ENCODE measurements at regions not wholly inside any gene's neighbourhood (a gene's known extent, or its start where the extent isn't known, plus 50 kb on each side); places are given as distances from the start of the nearest gene placed in this dataset.

- H3K27me3 ChIP-seq (ENCODE audit: control insufficient read depth in 1 of 2, insufficient read depth in 2 of 2, low read length in 2 of 2) = no peaks in the 10 kb centered on the region
- TF ChIP-seq CTCF (IDR thresholded peaks at IDR 0.05) = no peak
- H3K4me1 ChIP-seq (ENCODE audit: insufficient read depth, low read length) = no peaks in the 10 kb centered on the region
- no peaks in the 10 kb centered on the region for H3K36me3 ChIP-seq (ENCODE audit: insufficient read depth, low read length)
- Mint-ChIP-seq H3K27me3 (no peaks in the 10 kb centered on the region), H3K36me3 (ENCODE audit: low read depth) (no peaks in the 10 kb centered on the region), H3K4me3 (no peak overlapping the region), H3K27ac (no peak overlapping the region), H3K4me1 (ENCODE audit: low read depth) (no peaks in the 10 kb centered on the region), H3K9me3 (peaks cover 6% of the 10 kb centered on the region)
- no peak overlapping the region for H3K27ac ChIP-seq (ENCODE audit: low read depth in 1 of 2, low read length in 2 of 2)
- ChIA-PET CTCF (no interaction called here), POLR2A (no interaction called here)
- intact Hi-C loops (cut with DNase I, micrococcal nuclease) = no loop called here
- DNase-seq (peak in 1 of 14 experiments; percentile 13), ATAC-seq (ENCODE audit: poor library complexity) (no peak)
- no peak overlapping the region for H3K4me3 ChIP-seq (ENCODE audit: low read length)
- peaks cover 0 to 10% of the 10 kb centered on the region in 2 experiments for H3K9me3 ChIP-seq (ENCODE audit: control insufficient read depth in 1 of 2, insufficient read depth in 1 of 2, low read length in 2 of 2)
These were observed 185.3 kb upstream of the LARGE1 start for GRCh38 chr22:34105461-34106062.

GRCh38 chr22:34108168-34108567 is 187.9 kb upstream of the LARGE1 start:
- H3K9me3 ChIP-seq (ENCODE audit: control insufficient read depth in 1 of 2, insufficient read depth in 1 of 2, low read length in 2 of 2) = no peaks in the 10 kb centered on the region
- Mint-ChIP-seq H3K4me1 (ENCODE audit: low read depth) (no peaks in the 10 kb centered on the region), H3K9me3 (no peaks in the 10 kb centered on the region), H3K36me3 (ENCODE audit: low read depth) (no peaks in the 10 kb centered on the region), H3K4me3 (no peak overlapping the region), H3K27ac (no peak overlapping the region), H3K27me3 (no peaks in the 10 kb centered on the region)
- ATAC-seq (ENCODE audit: poor library complexity) (no peak), DNase-seq (no peak)
- H3K27me3 ChIP-seq (ENCODE audit: control insufficient read depth in 1 of 2, insufficient read depth in 2 of 2, low read length in 2 of 2) = no peaks in the 10 kb centered on the region
- intact Hi-C loops (cut with DNase I, micrococcal nuclease) = no loop called here
- no peaks in the 10 kb centered on the region for H3K4me1 ChIP-seq (ENCODE audit: insufficient read depth, low read length)
- H3K36me3 ChIP-seq (ENCODE audit: insufficient read depth, low read length) = no peaks in the 10 kb centered on the region
- no peak overlapping the region for H3K27ac ChIP-seq (ENCODE audit: low read depth in 1 of 2, low read length in 2 of 2)
- H3K4me3 ChIP-seq (ENCODE audit: low read length) = no peak overlapping the region
- ChIA-PET CTCF (no interaction called here), POLR2A (no interaction called here)
- no peak for TF ChIP-seq CTCF (IDR thresholded peaks at IDR 0.05)

GRCh38 chr22:34111210-34111824 is 191.0 kb upstream of the LARGE1 start:
- ChIA-PET POLR2A (no interaction called here), CTCF (interaction anchor here (1.3 kb wide), 1 partner anchor 11 kb away, joined by 3 read pairs; no protein-coding TSS in a partner anchor)
- H3K27me3 ChIP-seq (ENCODE audit: control insufficient read depth in 1 of 2, insufficient read depth in 2 of 2, low read length in 2 of 2) = no peaks in the 10 kb centered on the region
- no peaks in the 10 kb centered on the region for H3K27me3 Mint-ChIP-seq
- H3K27ac Mint-ChIP-seq = no peak overlapping the region
- no peaks in the 10 kb centered on the region for H3K4me1 ChIP-seq (ENCODE audit: insufficient read depth, low read length)
- ATAC-seq (ENCODE audit: poor library complexity) (no peak), DNase-seq (peak in 4 of 14 experiments; percentile 4 to 14 (median 8))
- no peaks in the 10 kb centered on the region for H3K36me3 Mint-ChIP-seq (ENCODE audit: low read depth)
- H3K9me3 Mint-ChIP-seq = no peaks in the 10 kb centered on the region
- no peak overlapping the region for H3K27ac ChIP-seq (ENCODE audit: low read depth in 1 of 2, low read length in 2 of 2)
- peak; percentile 45 for TF ChIP-seq CTCF (IDR thresholded peaks at IDR 0.05)
- H3K9me3 ChIP-seq (ENCODE audit: control insufficient read depth in 1 of 2, insufficient read depth in 1 of 2, low read length in 2 of 2) = no peaks in the 10 kb centered on the region
- no peak overlapping the region for H3K4me3 Mint-ChIP-seq
- intact Hi-C loops (cut with DNase I, micrococcal nuclease) = loop anchor here in 1 of 2 experiments (5.0 kb wide), 1 partner anchor 189 kb away; the partner anchor contains the start of gene LARGE1
- no peak overlapping the region for H3K4me3 ChIP-seq (ENCODE audit: low read length)
- no peaks in the 10 kb centered on the region for H3K4me1 Mint-ChIP-seq (ENCODE audit: low read depth)
- no peaks in the 10 kb centered on the region for H3K36me3 ChIP-seq (ENCODE audit: insufficient read depth, low read length)
